ENCODE measurements at regions not wholly inside any gene's neighbourhood (a gene's known extent, or its start where the extent isn't known, plus 50 kb on each side); places are given as distances from the start of the nearest gene placed in this dataset.

DNA sequence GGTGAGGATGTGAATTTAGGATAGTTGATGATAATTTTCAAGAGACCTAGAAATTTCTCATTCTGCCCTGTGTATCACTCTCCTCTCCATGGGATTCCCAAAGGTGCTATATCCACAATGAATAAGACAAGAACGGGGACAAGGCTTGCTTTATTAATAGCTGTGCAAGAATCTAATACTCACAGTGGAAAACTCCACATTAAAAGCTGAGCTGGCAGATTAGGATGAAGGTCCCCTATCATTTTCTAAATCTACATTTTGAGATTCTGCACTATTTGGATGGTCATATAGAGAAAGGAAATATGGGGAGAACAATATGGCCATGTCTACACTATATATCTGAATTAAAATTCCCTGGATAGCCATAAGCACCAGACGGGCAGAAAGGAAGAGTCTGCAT lies 411.0 kb upstream of the TGFBR2 start:
- Histone ChIP-seq H4K20me1 (ENCODE audit: insufficient read depth, low read length) (no peaks in the 10 kb centered on the region), H3K9ac (ENCODE audit: low read depth, low read length) (no peak overlapping the region), H3K4me2 (ENCODE audit: low read depth, low read length) (no peak overlapping the region), H3K4me3 (ENCODE audit: insufficient read depth, low read depth, low read length) (no peak overlapping the region), H2BK5ac (ENCODE audit: low read depth, low read length, poor library complexity, severe bottlenecking) (no peak overlapping the region), H3K9me3 (ENCODE audit: control insufficient read depth, insufficient read depth, low read length) (no peaks in the 10 kb centered on the region), H2BK120ac (ENCODE audit: low read depth, low read length) (no peak overlapping the region), H3K36me3 (ENCODE audit: control insufficient read depth, insufficient read depth, low read length) (no peaks in the 10 kb centered on the region), H3K27me3 (ENCODE audit: control insufficient read depth, insufficient read depth, low read length) (no peaks in the 10 kb centered on the region), H4K91ac (ENCODE audit: insufficient read depth, low read depth, low read length) (no peak overlapping the region), H3K9me1 (ENCODE audit: insufficient read depth, low read length) (no peaks in the 10 kb centered on the region), H2BK15ac (ENCODE audit: low read depth, low read length) (no peak overlapping the region), H2AK5ac (ENCODE audit: low read depth, low read length) (no peak overlapping the region), H3K18ac (ENCODE audit: low read depth, low read length) (no peak overlapping the region), H3K79me1 (ENCODE audit: low read depth in 1 of 2, low read length in 2 of 2) (no peaks in the 10 kb centered on the region), H3K23ac (ENCODE audit: low read depth, low read length) (no peak overlapping the region), H4K8ac (ENCODE audit: low read depth in 2 of 2, low read length in 2 of 2) (no peak overlapping the region), H2AK9ac (replicated peaks; ENCODE audit: low read depth, low read length, poor library complexity) (no peak overlapping the region), H4K5ac (ENCODE audit: low read depth, low read length) (no peak overlapping the region), H2BK20ac (ENCODE audit: low read depth, low read length) (no peak overlapping the region), H3K56ac (ENCODE audit: extremely low read depth, insufficient read depth, low read length) (no peak overlapping the region), H3K4ac (ENCODE audit: low read depth, low read length) (no peak overlapping the region), H3K27ac (ENCODE audit: insufficient read depth, low read length) (no peak overlapping the region), H2AFZ (replicated peaks; ENCODE audit: low read length, poor library complexity) (no peak overlapping the region), H3K4me1 (ENCODE audit: control insufficient read depth, insufficient read depth, low read length) (peaks cover 3% of the 10 kb centered on the region), H3K14ac (replicated peaks; ENCODE audit: low read depth, low read length) (no peak overlapping the region)
- no CpG with 5 or more reads among the region's 2 CpGs for WGBS, 2 experiments (ENCODE audit: extremely low coverage in 2 of 2, insufficient read length in 1 of 2)
- dilution Hi-C loops (cut with HindIII; ENCODE audit: low sequenced_read_pairs, unreplicated experiment) (no loop called here), intact Hi-C loops (cut with micrococcal nuclease) (loop anchor here (5.0 kb wide), 3 partner anchors 403 to 913 kb away; partner anchors contain the start of genes RBMS3 and TGFBR2), in situ Hi-C loops (cut with MboI; ENCODE audit: low sequenced_read_pairs) (loop anchor here (5.0 to 10.0 kb wide), 2 partner anchors 83 to 161 kb away; no protein-coding TSS in a partner anchor)
- ChIA-PET CTCF (interaction anchor here (0.5 to 1.5 kb wide), 2 partner anchors 153 to 1342 kb away, joined by 3 to 5 read pairs; no protein-coding TSS in a partner anchor), POLR2A (ENCODE audit: unreplicated experiment) (no interaction called here)
- DNase-seq, result no peak
- TF ChIP-seq POLR2A (IDR thresholded peaks at IDR 0.05; ENCODE audit: low read depth, low read length) (no peak), MAFK (IDR thresholded peaks at IDR 0.05; ENCODE audit: low read depth, low read length) (peak; percentile 67)
- BruUV-seq (replicated peaks), result no TSS peak
- ATAC-seq (ENCODE audit: low read depth), result no peak

All from IMR-90 (cell line).